WI38 (cell line): ENCODE measurements at regions not wholly inside any gene's neighbourhood (a gene's known extent, or its start where the extent isn't known, plus 50 kb on each side); places are given as distances from the start of the nearest gene placed in this dataset.

ENCODE experiments used
- H3K4me3 ChIP-seq: 2 replicates; pipeline ENCODE4 v1.5.1; 2011; ENCODE audit warnings: low read depth, mild to moderate bottlenecking, control low read depth, low read length
- TF ChIP-seq, protein P1 (sequence below): IDR thresholded peaks from 2 replicates; pipeline ENCODE4 v1.5.1; 2012; ENCODE audit warnings: low read depth, mild to moderate bottlenecking, control low read depth, low read length

DNA sequence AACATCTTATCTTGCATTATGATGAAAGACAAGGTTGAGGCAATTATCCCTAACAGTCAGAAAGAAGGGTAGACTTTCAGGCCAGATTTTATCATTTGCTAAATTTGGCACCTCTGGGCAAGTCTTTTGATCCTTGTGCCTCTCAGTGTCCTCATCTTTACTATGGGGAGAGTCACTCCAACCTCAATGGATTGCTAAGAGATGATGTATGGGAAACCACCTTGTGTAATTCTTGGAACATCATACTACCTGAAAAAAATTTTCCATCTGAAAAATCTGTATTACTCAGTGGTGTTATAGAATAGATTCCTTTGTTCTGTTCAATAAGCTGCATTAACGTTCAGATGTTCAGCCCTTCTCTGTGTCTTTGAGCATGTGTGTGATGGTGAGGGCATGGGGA, 230.7 kb downstream of the TGFB2 start:
- TF ChIP-seq, protein P1, sequence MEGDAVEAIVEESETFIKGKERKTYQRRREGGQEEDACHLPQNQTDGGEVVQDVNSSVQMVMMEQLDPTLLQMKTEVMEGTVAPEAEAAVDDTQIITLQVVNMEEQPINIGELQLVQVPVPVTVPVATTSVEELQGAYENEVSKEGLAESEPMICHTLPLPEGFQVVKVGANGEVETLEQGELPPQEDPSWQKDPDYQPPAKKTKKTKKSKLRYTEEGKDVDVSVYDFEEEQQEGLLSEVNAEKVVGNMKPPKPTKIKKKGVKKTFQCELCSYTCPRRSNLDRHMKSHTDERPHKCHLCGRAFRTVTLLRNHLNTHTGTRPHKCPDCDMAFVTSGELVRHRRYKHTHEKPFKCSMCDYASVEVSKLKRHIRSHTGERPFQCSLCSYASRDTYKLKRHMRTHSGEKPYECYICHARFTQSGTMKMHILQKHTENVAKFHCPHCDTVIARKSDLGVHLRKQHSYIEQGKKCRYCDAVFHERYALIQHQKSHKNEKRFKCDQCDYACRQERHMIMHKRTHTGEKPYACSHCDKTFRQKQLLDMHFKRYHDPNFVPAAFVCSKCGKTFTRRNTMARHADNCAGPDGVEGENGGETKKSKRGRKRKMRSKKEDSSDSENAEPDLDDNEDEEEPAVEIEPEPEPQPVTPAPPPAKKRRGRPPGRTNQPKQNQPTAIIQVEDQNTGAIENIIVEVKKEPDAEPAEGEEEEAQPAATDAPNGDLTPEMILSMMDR: no peak
- H3K4me3 ChIP-seq: no peak overlapping the region

DNA sequence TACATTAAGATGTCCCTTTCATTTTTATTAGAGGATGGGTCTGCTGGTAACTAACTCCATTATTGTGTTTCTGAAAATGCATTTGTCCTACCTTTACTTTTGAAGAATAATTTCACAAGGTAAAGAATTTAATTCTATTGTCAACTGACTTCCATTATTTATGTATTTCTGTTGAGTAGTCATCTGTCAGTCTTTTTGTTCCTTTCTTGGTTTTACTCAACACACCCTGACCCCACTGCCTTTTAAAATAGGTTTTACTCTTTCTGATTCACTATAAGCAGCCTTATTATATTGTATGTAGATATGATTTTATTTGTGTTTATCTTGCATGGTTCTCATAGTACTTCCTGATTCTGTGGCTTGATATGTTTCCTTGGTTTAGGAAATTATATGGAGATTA, 237.5 kb downstream of the TGFB2 start:
- TF ChIP-seq, protein P1: no peak
- no peak overlapping the region for H3K4me3 ChIP-seq

DNA sequence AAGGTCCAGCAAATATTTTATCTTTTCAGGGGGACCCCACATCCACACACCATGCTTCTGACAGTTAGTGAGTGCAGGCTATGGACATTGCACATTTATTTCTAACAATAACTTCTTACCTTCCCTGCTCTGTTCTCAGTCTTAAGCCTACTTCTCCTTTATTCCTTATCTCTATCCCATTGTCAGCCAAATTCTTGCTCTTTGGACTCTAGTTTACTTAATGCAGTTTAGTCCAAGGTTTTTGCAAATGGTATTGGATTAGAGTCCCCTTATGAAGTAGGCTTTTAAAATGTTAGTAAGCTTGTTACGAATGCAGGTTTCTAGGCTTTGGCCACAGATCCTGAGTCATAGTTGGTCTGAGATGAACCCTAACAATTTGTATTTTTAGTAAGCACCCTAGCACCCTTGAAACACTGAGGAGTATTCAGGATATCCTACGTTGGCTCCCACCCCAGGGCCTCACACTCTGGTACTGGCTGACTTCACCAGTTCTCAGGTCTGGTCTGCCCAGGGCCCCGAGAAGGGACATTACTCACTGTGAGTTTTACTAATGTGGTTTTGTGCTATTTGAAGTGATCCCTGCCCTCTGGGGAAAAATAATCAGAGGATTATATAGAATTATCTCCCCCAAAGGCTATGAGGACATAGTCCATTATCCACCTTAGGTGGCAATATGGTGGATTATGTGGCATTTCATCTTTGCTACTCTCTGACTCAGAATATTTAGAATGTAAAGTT, 239.5 kb downstream of the TGFB2 start:
- no peak overlapping the region for H3K4me3 ChIP-seq
- TF ChIP-seq, protein P1: no peak

DNA sequence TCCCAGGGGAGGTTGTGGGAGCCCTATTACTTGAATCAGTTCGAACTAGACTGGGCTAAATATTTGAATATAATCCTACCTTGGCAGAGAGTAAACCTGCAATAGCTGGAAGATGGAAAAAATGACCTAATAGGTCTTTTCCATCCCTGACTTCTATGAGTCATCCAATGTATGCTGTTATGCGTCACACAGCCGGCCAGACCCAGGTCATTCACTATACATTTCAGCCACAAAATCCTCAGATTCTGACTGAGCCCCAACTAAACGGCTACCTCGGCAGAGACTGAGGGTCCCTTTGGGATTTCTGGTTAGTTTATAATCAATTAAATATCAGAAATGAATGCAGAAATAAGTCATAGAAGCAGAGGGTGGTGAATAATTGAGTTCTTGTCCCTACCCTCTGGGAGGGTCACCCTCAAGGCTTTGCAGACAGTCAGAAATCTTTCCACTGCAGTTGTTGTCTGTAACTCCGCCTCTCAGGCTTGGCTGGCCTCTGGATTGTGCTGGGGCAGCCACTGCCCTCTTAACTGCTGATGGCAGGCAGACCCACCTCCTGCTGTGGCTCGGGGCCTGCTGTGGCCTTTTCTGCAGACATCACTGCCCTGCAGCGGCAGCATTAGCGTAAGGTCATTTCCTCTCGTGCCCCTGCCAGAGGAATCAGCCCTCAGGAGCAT, 240.5 kb downstream of the TGFB2 start:
- no peak overlapping the region for H3K4me3 ChIP-seq

DNA sequence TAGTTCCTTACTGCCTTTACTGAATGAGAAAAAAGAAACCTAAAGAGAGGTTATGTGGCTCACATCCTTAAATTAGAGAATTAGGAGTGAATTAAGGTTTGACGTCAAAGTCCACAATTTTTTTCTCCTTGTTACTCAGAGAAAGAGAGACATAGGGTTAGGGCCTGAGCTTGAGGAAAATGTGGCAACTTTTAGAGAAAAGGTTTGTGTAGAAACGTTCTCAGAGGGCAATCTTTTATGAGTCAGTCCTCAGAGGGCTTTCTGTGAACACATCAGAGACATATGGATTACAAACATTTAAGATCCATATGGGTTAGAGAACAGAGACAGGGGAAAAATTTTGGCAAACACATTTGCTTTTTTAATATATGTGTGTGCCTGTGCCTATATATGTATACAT, 242.8 kb downstream of the TGFB2 start:
- TF ChIP-seq, protein P1: no peak

More for the DNA sequence above, 240.5 kb downstream of the TGFB2 start:
- TF ChIP-seq, protein P1: no peak

DNA sequence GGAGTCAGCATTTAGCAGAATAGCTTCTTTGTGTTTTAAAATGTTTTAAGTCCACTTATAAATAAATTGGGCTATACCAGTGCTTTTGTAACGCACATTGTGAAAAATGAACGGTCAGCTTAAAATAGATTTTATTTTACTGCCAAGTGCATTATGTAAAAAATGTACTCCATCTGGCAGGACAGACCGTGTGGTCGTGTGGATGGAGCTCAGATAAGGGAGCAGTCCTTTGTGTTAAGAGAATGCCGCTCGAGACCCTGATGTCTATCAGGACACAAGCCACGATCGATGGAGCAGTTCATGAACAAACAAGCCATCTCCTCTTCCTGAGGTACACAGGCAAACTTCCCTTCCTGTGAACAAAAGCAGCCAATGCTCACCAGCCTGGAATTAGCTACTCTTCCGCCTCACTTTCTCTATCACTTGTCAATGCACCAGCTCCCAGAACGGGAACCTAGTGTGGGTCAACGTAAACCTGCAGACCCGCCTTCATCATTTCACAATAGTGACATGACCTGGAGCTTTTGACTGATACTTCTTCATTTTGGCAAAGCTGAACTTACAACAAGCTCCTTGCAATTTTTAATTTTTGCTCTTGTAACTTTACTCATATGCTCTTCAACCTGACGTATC, 243.5 kb downstream of the TGFB2 start:
- TF ChIP-seq, protein P1: no peak
- H3K4me3 ChIP-seq: no peak overlapping the region

More for the DNA sequence above, 242.8 kb downstream of the TGFB2 start:
- no peak overlapping the region for H3K4me3 ChIP-seq

DNA sequence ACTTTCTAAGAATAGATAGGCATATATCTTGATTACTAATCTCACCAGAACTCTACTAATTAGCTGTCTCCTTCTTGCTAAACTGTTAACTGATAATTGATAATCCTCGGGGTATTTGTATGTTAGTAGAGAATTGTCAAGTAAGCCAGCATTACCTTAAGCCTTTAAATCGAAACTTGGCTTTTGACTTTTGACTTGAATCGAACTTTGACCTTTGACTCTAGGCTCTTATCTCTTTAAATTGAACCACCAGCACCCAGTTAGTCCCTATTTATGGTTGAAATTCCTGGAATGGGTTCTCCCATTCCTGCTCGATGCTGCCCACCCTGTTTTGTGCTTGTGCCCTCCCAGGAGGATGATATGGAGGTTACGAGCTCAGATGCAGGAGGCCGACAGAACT, 244.4 kb downstream of the TGFB2 start:
- H3K4me3 ChIP-seq: no peak overlapping the region
- TF ChIP-seq, protein P1: no peak
